ENCODE measurements at regions not wholly inside any gene's neighbourhood (a gene's known extent, or its start where the extent isn't known, plus 50 kb on each side); places are given as distances from the start of the nearest gene placed in this dataset.

GRCh38 chr4:152112190-152112589 is 351.4 kb upstream of the GATB start:
- no peaks in the 10 kb centered on the region for H3K9me3 ChIP-seq (ENCODE audit: control extremely low read depth in 1 of 3, control insufficient read depth in 2 of 3, insufficient read depth in 1 of 3, low read length in 2 of 3)
- Mint-ChIP-seq H3K27ac (no peak overlapping the region), H3K9me3 (ENCODE audit: insufficient read depth) (no peaks in the 10 kb centered on the region), H3K27me3 (peaks cover 26% of the 10 kb centered on the region), H3K4me1 (peaks cover 19% of the 10 kb centered on the region), H3K4me3 (no peak overlapping the region)
- CTCF ChIA-PET = no interaction called here
- ATAC-seq (ENCODE audit: low read depth) (no peak), DNase-seq (no peak)
- no peak overlapping the region for H3K4me2 ChIP-seq (replicated peaks; ENCODE audit: low read depth, low read length, poor library complexity, severe bottlenecking)
- TF ChIP-seq CTCF (IDR thresholded peaks at IDR 0.05) (no peak), EZH2 (IDR thresholded peaks at IDR 0.05; ENCODE audit: borderline replicate concordance, insufficient read depth, low read depth, low read length, poor library complexity, severe bottlenecking) (no peak)
- H4K20me1 ChIP-seq (ENCODE audit: control insufficient read depth, insufficient read depth, low read length, poor library complexity, severe bottlenecking) = no peaks in the 10 kb centered on the region
- no peaks in the 10 kb centered on the region for H3K36me3 ChIP-seq (replicated peaks in 1 of 2; ENCODE audit: control extremely low read depth in 1 of 2, control insufficient read depth in 1 of 2, extremely low read depth in 1 of 2, insufficient read depth in 2 of 2, low read length in 1 of 2)
- no peaks in the 10 kb centered on the region for H3K79me2 ChIP-seq (ENCODE audit: control insufficient read depth, insufficient read depth, low read length)
- peaks cover 0 to 7% (median 0%) of the 10 kb centered on the region in 4 experiments for H3K27me3 ChIP-seq (replicated peaks in 1 of 4; ENCODE audit: control extremely low read depth in 1 of 4, control insufficient read depth in 3 of 4, insufficient read depth in 4 of 4, low read length in 3 of 4)
- WGBS (ENCODE audit: insufficient coverage) = 100% methylated on average over 1 of the region's 2 CpGs
- H3K9ac ChIP-seq (ENCODE audit: low read length) = no peak overlapping the region
- intact Hi-C loops (cut with micrococcal nuclease) = no loop called here
- POLR2A ChIA-PET = no interaction called here
- no peak overlapping the region for H2AFZ ChIP-seq (ENCODE audit: insufficient read depth, low read depth, low read length, poor library complexity, severe bottlenecking)
- peaks cover 12 to 13% of the 10 kb centered on the region in 2 donors for H3K4me1 ChIP-seq (ENCODE audit: control insufficient read depth in 2 of 2, insufficient read depth in 2 of 2, low read length in 2 of 2)
- H3K27ac ChIP-seq (ENCODE audit: low read length in 2 of 2) = no peak overlapping the region
- H3K4me3 ChIP-seq (ENCODE audit: control extremely low read depth in 1 of 5, extremely low read depth in 1 of 5, insufficient read depth in 1 of 5, low read depth in 2 of 5, low read length in 4 of 5) = no peak overlapping the region

- H3K79me2 ChIP-seq (ENCODE audit: control insufficient read depth, insufficient read depth, low read length) = no peaks in the 10 kb centered on the region
- H3K4me2 ChIP-seq (replicated peaks; ENCODE audit: low read depth, low read length, poor library complexity, severe bottlenecking) = no peak overlapping the region
- H3K4me1 Mint-ChIP-seq = peaks cover 7% of the 10 kb centered on the region
- no peak for DNase-seq
- no peaks in the 10 kb centered on the region for H3K9me3 Mint-ChIP-seq (ENCODE audit: insufficient read depth)
- ChIA-PET POLR2A (no interaction called here), CTCF (no interaction called here)
- H3K4me3 ChIP-seq (ENCODE audit: control extremely low read depth in 1 of 5, extremely low read depth in 1 of 5, insufficient read depth in 1 of 5, low read depth in 2 of 5, low read length in 4 of 5) = no peak overlapping the region
- H3K9ac ChIP-seq (ENCODE audit: low read length) = no peak overlapping the region
- H2AFZ ChIP-seq (ENCODE audit: insufficient read depth, low read depth, low read length, poor library complexity, severe bottlenecking) = no peak overlapping the region
- no peak overlapping the region for H3K27ac ChIP-seq (ENCODE audit: low read length in 2 of 2)
- H3K27me3 Mint-ChIP-seq = peaks cover 28% of the 10 kb centered on the region
- H3K4me1 ChIP-seq (ENCODE audit: control insufficient read depth in 2 of 2, insufficient read depth in 2 of 2, low read length in 2 of 2) = peaks cover 6 to 9% of the 10 kb centered on the region in 2 donors
- no peaks in the 10 kb centered on the region for H3K36me3 ChIP-seq (replicated peaks in 1 of 2; ENCODE audit: control extremely low read depth in 1 of 2, control insufficient read depth in 1 of 2, extremely low read depth in 1 of 2, insufficient read depth in 2 of 2, low read length in 1 of 2)
- TF ChIP-seq EZH2 (IDR thresholded peaks at IDR 0.05; ENCODE audit: borderline replicate concordance, insufficient read depth, low read depth, low read length, poor library complexity, severe bottlenecking) = no peak
- TF ChIP-seq CTCF (IDR thresholded peaks at IDR 0.05) = no peak
- ATAC-seq (ENCODE audit: low read depth) = no peak
- WGBS (ENCODE audit: insufficient coverage) = no CpG with 5 or more reads among the region's 1 CpG
- no peak overlapping the region for H3K4me3 Mint-ChIP-seq
- H4K20me1 ChIP-seq (ENCODE audit: control insufficient read depth, insufficient read depth, low read length, poor library complexity, severe bottlenecking) = no peaks in the 10 kb centered on the region
- H3K27ac Mint-ChIP-seq = no peak overlapping the region
- H3K27me3 ChIP-seq (replicated peaks in 1 of 4; ENCODE audit: control extremely low read depth in 1 of 4, control insufficient read depth in 3 of 4, insufficient read depth in 4 of 4, low read length in 3 of 4) = peaks cover 0 to 7% (median 0%) of the 10 kb centered on the region in 4 experiments
- no peaks in the 10 kb centered on the region for H3K9me3 ChIP-seq (ENCODE audit: control extremely low read depth in 1 of 3, control insufficient read depth in 2 of 3, insufficient read depth in 1 of 3, low read length in 2 of 3)
- intact Hi-C loops (cut with micrococcal nuclease) = no loop called here
Measured at GRCh38 chr4:152110780-152111179, 350.0 kb upstream of the GATB start.

All from B cell (primary cell).